Neural progenitor cell (in vitro differentiated cells): ENCODE measurements at regions not wholly inside any gene's neighbourhood (a gene's known extent, or its start where the extent isn't known, plus 50 kb on each side); places are given as distances from the start of the nearest gene placed in this dataset. TPM values are rescaled to one million over a fixed set of nuclear protein-coding genes. Genes with fewer than 3 reads are reported as not detected.
A peak's percentile ranks its signal among the peaks of the same experiment; 100 is the strongest.
"Not testable (repeated sequence)": the region's sequence is repeated elsewhere in the genome, so short reads cannot be mapped to it uniquely, and the experiment has no call there.

Experiments
- DNase-seq: peaks from one replicate; pipeline ENCODE4 v3.0.0-alpha.2; 2016; ENCODE audit warnings: low spot score
- H2AFZ ChIP-seq: fragments of 200-600 bp; sonication (generic); replicated peaks from 2 replicates; pipeline ENCODE4 v1.6.1; 2016; ENCODE audit warnings: antibody characterized with exemption
- H3F3A ChIP-seq: fragments of 200-600 bp; sonication (generic); 2 replicates; pipeline ENCODE4 v1.6.1; 2016; ENCODE audit warnings: antibody characterized with exemption, low read depth
- H3K27ac ChIP-seq: fragments of 200-600 bp; sonication (generic); 2 replicates; pipeline ENCODE4 v1.5.1; 2016; ENCODE audit warnings: mild to moderate bottlenecking
- H3K27me3 ChIP-seq: fragments of 200-600 bp; sonication (generic); 2 replicates; pipeline ENCODE4 v1.6.1; 2016; ENCODE audit warnings: mild to moderate bottlenecking, moderate library complexity
- H3K36me3 ChIP-seq: fragments of 200-600 bp; sonication (generic); 2 replicates; pipeline ENCODE4 v1.5.1; 2016
- H3K4me1 ChIP-seq: fragments of 200-600 bp; sonication (generic); 2 replicates; pipeline ENCODE4 v1.6.1; 2016; ENCODE audit warnings: mixed run types
- H3K4me2 ChIP-seq: fragments of 200-600 bp; sonication (generic); 2 replicates; pipeline ENCODE4 v1.6.1; 2016
- H3K4me3 ChIP-seq: fragments of 200-600 bp; sonication (generic); 2 replicates; pipeline ENCODE4 v1.5.1; 2016
- H3K79me2 ChIP-seq: fragments of 200-600 bp; sonication (generic); 2 replicates; pipeline ENCODE4 v1.6.1; 2016; ENCODE audit warnings: low read depth
- H3K9ac ChIP-seq: fragments of 200-600 bp; sonication (generic); 2 replicates; pipeline ENCODE4 v1.6.1; 2016
- H3K9me3 ChIP-seq: fragments of 200-600 bp; sonication (generic); 2 replicates; pipeline ENCODE4 v1.5.1; 2016; ENCODE audit warnings: low read depth
- H4K20me1 ChIP-seq: fragments of 200-600 bp; sonication (generic); 2 replicates; pipeline ENCODE4 v1.6.1; 2016; ENCODE audit warnings: low read depth
- H3K27ac Mint-ChIP-seq: 3 replicates; pipeline ENCODE4 v1.8.0; 2021; ENCODE audit warnings: mixed read lengths
- H3K27me3 Mint-ChIP-seq: 2 replicates; pipeline ENCODE4 v1.8.0; 2022; ENCODE audit warnings: low read depth, mild to moderate bottlenecking, inconsistent platforms, moderate library complexity, mixed read lengths; ENCODE audit not compliant: insufficient read depth
- H3K36me3 Mint-ChIP-seq: 3 replicates; pipeline ENCODE4 v1.8.0; 2021; ENCODE audit warnings: mixed read lengths
- H3K4me1 Mint-ChIP-seq: 3 replicates; pipeline ENCODE4 v1.8.0; 2021; ENCODE audit warnings: mixed read lengths
- H3K4me3 Mint-ChIP-seq: 3 replicates; pipeline ENCODE4 v1.8.0; 2021; ENCODE audit warnings: mild to moderate bottlenecking, moderate library complexity, mixed read lengths
- H3K9me3 Mint-ChIP-seq: 3 replicates; pipeline ENCODE4 v1.8.0; 2020; ENCODE audit warnings: mixed read lengths
- EZH2 ChIP-seq: fragments of 200-600 bp; sonication (generic); IDR thresholded peaks from 2 replicates; pipeline ENCODE4 v1.6.1; 2017; ENCODE audit warnings: antibody characterized with exemption, mild to moderate bottlenecking, moderate library complexity
- EZH2phosphoT487 ChIP-seq: fragments of 200-600 bp; sonication (generic); IDR thresholded peaks from 2 replicates; pipeline ENCODE4 v1.6.1; 2017; ENCODE audit warnings: antibody characterized with exemption
- microRNA-seq: library from miRNA; unstranded; fragments of <30 nt; microRNA quantifications from one replicate; pipeline ENCODE4, GENCODE V29; 2016
- small RNA-seq: library from RNA; depleted of rRNA; stranded (forward); fragments of <200 nt; gene quantifications from one replicate; pipeline ENCODE3, GENCODE V24; 2015
- TF ChIP-seq, protein P1 (sequence below): fragments of 200-600 bp; sonication (generic); IDR thresholded peaks from 2 replicates; pipeline ENCODE4 v1.5.1; 2017; ENCODE audit warnings: antibody characterized with exemption, mild to moderate bottlenecking

DNA sequence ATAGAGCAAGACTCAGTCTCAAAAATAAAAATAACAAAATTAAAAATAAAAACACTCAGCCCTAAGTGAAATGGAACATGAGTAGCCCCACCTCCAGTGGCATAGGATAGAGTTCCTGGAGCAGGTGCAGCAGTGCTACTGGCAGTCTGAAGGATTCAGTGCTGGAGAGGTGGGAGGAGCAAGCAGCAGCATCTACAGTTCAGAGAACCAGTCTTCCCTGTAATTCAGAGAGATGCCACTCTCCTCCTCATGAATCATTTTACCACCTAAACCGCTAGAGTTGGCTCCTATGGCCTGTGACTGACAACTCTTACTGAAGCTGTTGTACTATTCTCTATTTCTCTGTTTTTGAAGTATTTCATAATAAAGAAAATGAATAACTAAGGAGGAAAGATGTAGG is 56.0 kb upstream of the SMURF2 start:
- H3K4me1 ChIP-seq, result no peaks in the 10 kb centered on the region
- H4K20me1 ChIP-seq, result no peaks in the 10 kb centered on the region
- no peak overlapping the region for H3K9ac ChIP-seq
- Mint-ChIP-seq H3K4me1 (peaks cover 6% of the 10 kb centered on the region), H3K27me3 (peaks cover 5% of the 10 kb centered on the region), H3K4me3 (no peak overlapping the region), H3K36me3 (no peaks in the 10 kb centered on the region), H3K9me3 (peaks cover 3% of the 10 kb centered on the region), H3K27ac (no peak overlapping the region)
- no peaks in the 10 kb centered on the region for H3K27me3 ChIP-seq
- TF ChIP-seq, protein P1, sequence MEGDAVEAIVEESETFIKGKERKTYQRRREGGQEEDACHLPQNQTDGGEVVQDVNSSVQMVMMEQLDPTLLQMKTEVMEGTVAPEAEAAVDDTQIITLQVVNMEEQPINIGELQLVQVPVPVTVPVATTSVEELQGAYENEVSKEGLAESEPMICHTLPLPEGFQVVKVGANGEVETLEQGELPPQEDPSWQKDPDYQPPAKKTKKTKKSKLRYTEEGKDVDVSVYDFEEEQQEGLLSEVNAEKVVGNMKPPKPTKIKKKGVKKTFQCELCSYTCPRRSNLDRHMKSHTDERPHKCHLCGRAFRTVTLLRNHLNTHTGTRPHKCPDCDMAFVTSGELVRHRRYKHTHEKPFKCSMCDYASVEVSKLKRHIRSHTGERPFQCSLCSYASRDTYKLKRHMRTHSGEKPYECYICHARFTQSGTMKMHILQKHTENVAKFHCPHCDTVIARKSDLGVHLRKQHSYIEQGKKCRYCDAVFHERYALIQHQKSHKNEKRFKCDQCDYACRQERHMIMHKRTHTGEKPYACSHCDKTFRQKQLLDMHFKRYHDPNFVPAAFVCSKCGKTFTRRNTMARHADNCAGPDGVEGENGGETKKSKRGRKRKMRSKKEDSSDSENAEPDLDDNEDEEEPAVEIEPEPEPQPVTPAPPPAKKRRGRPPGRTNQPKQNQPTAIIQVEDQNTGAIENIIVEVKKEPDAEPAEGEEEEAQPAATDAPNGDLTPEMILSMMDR, result no peak
- TF ChIP-seq EZH2 (no peak), EZH2phosphoT487 (no peak)
- H3K9me3 ChIP-seq, result no peaks in the 10 kb centered on the region
- H3K79me2 ChIP-seq, result no peaks in the 10 kb centered on the region
- no peak for DNase-seq
- no peak overlapping the region for H2AFZ ChIP-seq
- H3K4me2 ChIP-seq, result no peak overlapping the region
- H3K36me3 ChIP-seq, result no peaks in the 10 kb centered on the region
- no peak overlapping the region for H3K4me3 ChIP-seq
- no peaks in the 10 kb centered on the region for H3F3A ChIP-seq
- no peak overlapping the region for H3K27ac ChIP-seq

DNA sequence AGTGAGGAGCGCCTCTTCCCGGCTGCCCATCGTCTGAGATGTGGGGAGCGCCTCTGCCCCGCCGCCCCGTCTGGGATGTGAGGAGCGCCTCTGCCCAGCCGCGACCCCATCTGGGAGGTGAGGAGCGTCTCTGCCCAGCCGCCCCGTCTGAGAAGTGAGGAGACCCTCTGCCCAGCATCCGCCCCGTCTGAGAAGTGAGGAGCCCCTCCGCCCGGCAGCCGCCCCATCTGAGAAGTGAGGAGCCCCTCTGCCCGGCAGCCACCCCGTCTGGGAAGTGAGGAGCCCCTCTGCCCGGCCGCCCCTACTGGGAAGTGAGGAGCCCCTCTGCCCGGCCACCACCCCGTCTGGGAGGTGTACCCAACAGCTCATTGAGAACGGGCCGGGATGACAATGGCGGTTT is 54.4 kb upstream of the SMURF2 start:
- not testable (repeated sequence) for H3K27ac Mint-ChIP-seq, H2AFZ ChIP-seq, H3K9ac ChIP-seq, H3K27me3 Mint-ChIP-seq, H3K36me3 ChIP-seq, H3K9me3 ChIP-seq, H3K4me2 ChIP-seq, DNase-seq, H3K27ac ChIP-seq, H3K4me1 ChIP-seq, H3K4me3 Mint-ChIP-seq, H3K79me2 ChIP-seq, H3F3A ChIP-seq, H3K27me3 ChIP-seq, H3K9me3 Mint-ChIP-seq, H4K20me1 ChIP-seq, H3K4me3 ChIP-seq, H3K36me3 Mint-ChIP-seq
- peaks cover 12% of the 10 kb centered on the region for H3K4me1 Mint-ChIP-seq

DNA sequence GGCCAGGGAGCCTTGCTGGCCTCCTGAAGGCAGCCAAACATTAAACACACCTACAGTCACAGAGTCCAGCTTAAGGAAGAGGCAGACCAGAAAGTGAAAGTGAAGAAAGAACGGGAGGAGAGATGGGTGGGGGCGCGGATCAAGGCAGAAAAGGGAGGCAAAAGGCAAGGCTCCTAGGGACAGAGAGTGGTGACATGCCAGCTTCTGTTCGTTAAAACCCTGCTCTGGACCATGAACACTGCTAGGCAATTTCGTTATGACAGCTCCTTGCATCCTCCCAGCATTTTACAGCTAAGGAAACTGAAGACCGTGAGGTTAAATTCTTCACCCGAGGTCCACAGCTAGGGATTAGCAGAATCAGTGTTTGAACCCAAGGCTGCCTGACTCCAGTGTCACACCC is 51.7 kb upstream of the SMURF2 start:
- H4K20me1 ChIP-seq, H3K4me3 ChIP-seq, H3K9me3 Mint-ChIP-seq, H3K27ac ChIP-seq, H3K36me3 Mint-ChIP-seq, H3K79me2 ChIP-seq, H3K27me3 Mint-ChIP-seq, H3K27me3 ChIP-seq, H3K9ac ChIP-seq, H3K9me3 ChIP-seq, H3K4me2 ChIP-seq, H2AFZ ChIP-seq, DNase-seq, H3K36me3 ChIP-seq, H3K4me1 ChIP-seq, H3K27ac Mint-ChIP-seq, H3K4me3 Mint-ChIP-seq, H3F3A ChIP-seq: not testable (repeated sequence)
- H3K4me1 Mint-ChIP-seq, result peaks cover 19% of the 10 kb centered on the region

DNA sequence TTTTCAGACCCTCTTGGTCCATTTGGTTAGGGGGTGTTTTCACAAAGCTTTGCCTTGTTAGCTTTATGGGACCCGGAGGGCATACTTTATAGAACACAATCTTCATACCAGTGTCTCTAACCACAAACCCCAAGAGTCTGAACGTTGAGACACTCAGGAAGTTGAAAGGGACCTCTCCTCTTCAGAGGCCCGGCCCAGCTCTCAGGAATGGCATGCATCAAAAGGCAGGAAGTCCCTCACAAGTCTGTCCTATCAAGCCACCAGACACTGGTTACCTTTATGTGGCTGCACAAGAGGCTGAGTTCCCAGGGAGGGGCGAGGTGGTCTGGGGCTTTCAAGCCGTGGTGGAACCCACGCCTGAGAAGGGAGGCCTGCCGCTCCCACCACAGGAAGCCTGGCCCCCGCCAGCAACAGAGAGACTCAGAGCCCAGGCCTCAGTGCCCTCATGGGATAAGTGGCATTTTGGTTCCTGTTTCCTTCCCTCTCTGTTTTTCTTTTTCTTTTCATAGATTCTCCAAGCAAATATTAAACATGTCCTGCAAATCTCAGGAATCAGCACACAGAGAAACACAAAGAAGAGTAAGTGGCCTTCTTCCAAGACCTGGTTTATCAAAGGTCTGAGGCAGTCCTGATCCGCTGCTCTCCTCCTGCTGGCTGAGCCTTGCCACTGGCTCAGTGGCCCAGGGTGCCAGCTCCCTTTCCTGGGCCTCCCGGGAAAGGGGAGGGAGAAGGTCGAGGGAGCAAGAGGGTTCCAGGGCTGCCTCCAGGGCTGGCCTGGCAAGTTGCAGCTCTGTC is 50.6 kb upstream of the SMURF2 start:
- H4K20me1 ChIP-seq, H3K79me2 ChIP-seq, H3K27ac ChIP-seq, H3K36me3 ChIP-seq, H3K27me3 ChIP-seq, H3K4me3 ChIP-seq, H3K9me3 Mint-ChIP-seq, H3K4me2 ChIP-seq, H3K4me3 Mint-ChIP-seq, H3K4me1 ChIP-seq, H3K36me3 Mint-ChIP-seq, H3F3A ChIP-seq, DNase-seq, H3K9me3 ChIP-seq, H3K9ac ChIP-seq, H3K27me3 Mint-ChIP-seq: not testable (repeated sequence)
- Mint-ChIP-seq H3K27ac (peak overlapping the region; percentile 44), H3K4me1 (peaks cover 19% of the 10 kb centered on the region)
- peak overlapping the region; percentile 60 for H2AFZ ChIP-seq

Small RNA genes lying in the stretch of these regions (microRNA-seq; reads per million reads assigned to microRNA genes)
- gene MIR6080, result not detected

Small RNA genes lying in the stretch of these regions (small RNA-seq; reads per million reads assigned to genes)
- gene AC103810.3, result not detected
- not detected for gene BPTFP1
- gene MINOS1P2, result not detected
- not detected for gene MIR6080
